OCI-LY7 (cell line): ENCODE measurements at regions not wholly inside any gene's neighbourhood (a gene's known extent, or its start where the extent isn't known, plus 50 kb on each side); places are given as distances from the start of the nearest gene placed in this dataset.

Experiments used
- BruUV-seq: library from RNA; stranded (reverse); fragments of 400-500 nt; replicated peaks from 2 replicates; lab custom pipeline; 2021; lab: Mats Ljungman, UMichigan
- CTCF ChIA-PET: fragments of 300-600 bp; sonication (Branson Sonifier 250); formaldehyde crosslinking; loops from one replicate; lab custom pipeline; 2022; ENCODE audit warnings: antibody characterized with exemption; ENCODE audit not compliant: unreplicated experiment; lab: Charles Lee
- POLR2A ChIA-PET: fragments of 300-600 bp; sonication (Branson Sonifier 250); formaldehyde crosslinking; loops from one replicate; lab custom pipeline; 2022; ENCODE audit warnings: antibody characterized with exemption; lab: Charles Lee
- DNase-seq: peaks from one replicate; pipeline ENCODE4 v3.0.0-alpha.2; 2015; ENCODE audit warnings: low spot score
- H2AFZ ChIP-seq: fragments of 200-600 bp; sonication (generic), shearing (Covaris generic); 2 replicates; pipeline ENCODE4 v1.6.1; 2014; ENCODE audit warnings: mild to moderate bottlenecking, antibody characterized with exemption, low read length, moderate library complexity
- H3K27ac ChIP-seq: fragments of 200-600 bp; sonication (generic); 2 replicates; pipeline ENCODE4 v1.5.1; 2014; ENCODE audit warnings: mixed run types, low read depth, mild to moderate bottlenecking, moderate library complexity, low read length, inconsistent platforms; ENCODE audit not compliant: poor library complexity, severe bottlenecking
- H3K36me3 ChIP-seq: fragments of 200-600 bp; sonication (generic); 2 replicates; pipeline ENCODE4 v1.6.1; 2014; ENCODE audit warnings: mild to moderate bottlenecking, antibody characterized with exemption, low read length, moderate library complexity, mixed read lengths; ENCODE audit not compliant: insufficient read depth
- H3K4me1 ChIP-seq: fragments of 200-600 bp; sonication (generic); 2 replicates; pipeline ENCODE4 v1.5.1; 2014; ENCODE audit warnings: mild to moderate bottlenecking, low read length; ENCODE audit not compliant: insufficient read depth, poor library complexity, severe bottlenecking
- H3K4me2 ChIP-seq: fragments of 200-600 bp; sonication (generic); 2 replicates; pipeline ENCODE4 v1.6.1; 2014; ENCODE audit warnings: mild to moderate bottlenecking, low read length
- H3K4me3 ChIP-seq: fragments of 200-600 bp; sonication (generic); 2 replicates; pipeline ENCODE4 v1.5.1; 2014; ENCODE audit warnings: mild to moderate bottlenecking, low read depth, low read length; ENCODE audit not compliant: poor library complexity, severe bottlenecking
- H3K79me2 ChIP-seq: fragments of 200-600 bp; sonication (generic); 2 replicates; pipeline ENCODE4 v1.6.1; 2016; ENCODE audit warnings: low read depth, mild to moderate bottlenecking, low read length, moderate library complexity, mixed read lengths; ENCODE audit not compliant: insufficient read depth
- H3K9me2 ChIP-seq: fragments of 200-600 bp; sonication (generic); 2 replicates; pipeline ENCODE4 v1.6.1; 2016; ENCODE audit warnings: mild to moderate bottlenecking, low read length, mixed read lengths; ENCODE audit not compliant: insufficient read depth
- H3K9me3 ChIP-seq: fragments of 200-600 bp; sonication (generic); 2 replicates; pipeline ENCODE4 v1.6.1; 2014; ENCODE audit warnings: mild to moderate bottlenecking, mixed run types, low read length, mixed read lengths
- H4K20me1 ChIP-seq: fragments of 200-600 bp; sonication (generic); 2 replicates; pipeline ENCODE4 v1.6.1; 2014; ENCODE audit warnings: mild to moderate bottlenecking, antibody characterized with exemption, low read length, moderate library complexity, mixed read lengths; ENCODE audit not compliant: insufficient read depth
- EZH2phosphoT487 ChIP-seq: fragments of 200-600 bp; sonication (generic); IDR thresholded peaks from 2 replicates; pipeline ENCODE4 v1.6.1; 2018; ENCODE audit warnings: low read depth, borderline replicate concordance, mild to moderate bottlenecking, mixed run types, antibody characterized with exemption, low read length, moderate library complexity, mixed read lengths
- intact Hi-C: fragments of 100-400 bp; cut with micrococcal nuclease; formaldehyde crosslinking; loops from one replicate; pipeline ENCODE4 v1.10.0; 2022; ENCODE audit not compliant: unreplicated experiment
- TF ChIP-seq, protein P1 (sequence below): fragments of 200-600 bp; sonication (generic); conservative IDR thresholded peaks from 2 replicates; pipeline ENCODE4 v1.5.1; 2014; ENCODE audit warnings: mild to moderate bottlenecking, antibody characterized with exemption, low read length, moderate library complexity, mixed read lengths

DNA sequence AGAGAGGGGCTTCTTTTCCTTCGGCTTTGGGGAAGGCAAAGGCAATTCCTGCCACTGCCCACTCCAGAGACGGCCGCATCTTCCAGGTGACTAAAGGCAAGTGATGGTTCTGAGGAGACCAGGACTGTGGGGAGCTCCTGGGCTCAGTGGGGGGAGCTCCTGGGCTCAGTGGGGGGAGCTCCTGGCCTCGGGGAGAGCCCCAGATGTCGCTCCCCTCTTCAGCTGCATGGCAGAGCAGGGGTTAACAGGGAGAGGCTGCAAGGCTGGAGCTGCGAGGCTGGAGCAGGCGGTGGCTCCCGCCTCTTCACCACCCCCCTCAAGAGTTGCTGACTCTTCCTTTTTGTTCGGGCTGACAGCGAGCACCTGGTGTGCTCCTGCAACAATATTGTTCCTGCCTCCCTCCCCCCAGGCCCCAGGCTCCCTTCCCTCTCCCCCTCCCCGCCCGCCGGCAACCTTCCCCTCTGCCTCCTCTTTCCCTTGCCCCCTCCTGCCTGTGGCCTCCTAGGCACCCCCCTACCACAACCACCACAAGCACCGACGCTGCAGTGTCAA lies 56.3 kb upstream of the LBX1 start:
- Histone ChIP-seq H4K20me1 (no peaks in the 10 kb centered on the region), H3K4me3 (no peak overlapping the region), H3K79me2 (no peaks in the 10 kb centered on the region), H3K4me2 (no peak overlapping the region), H3K27ac (no peak overlapping the region), H2AFZ (no peak overlapping the region), H3K9me2 (no peaks in the 10 kb centered on the region), H3K9me3 (no peaks in the 10 kb centered on the region), H3K36me3 (no peaks in the 10 kb centered on the region), H3K4me1 (no peaks in the 10 kb centered on the region)
- DNase-seq = no peak
- intact Hi-C loops = no loop called here
- BruUV-seq = no TSS peak
- ChIA-PET CTCF (no interaction called here), POLR2A (no interaction called here)
- TF ChIP-seq, protein P1, sequence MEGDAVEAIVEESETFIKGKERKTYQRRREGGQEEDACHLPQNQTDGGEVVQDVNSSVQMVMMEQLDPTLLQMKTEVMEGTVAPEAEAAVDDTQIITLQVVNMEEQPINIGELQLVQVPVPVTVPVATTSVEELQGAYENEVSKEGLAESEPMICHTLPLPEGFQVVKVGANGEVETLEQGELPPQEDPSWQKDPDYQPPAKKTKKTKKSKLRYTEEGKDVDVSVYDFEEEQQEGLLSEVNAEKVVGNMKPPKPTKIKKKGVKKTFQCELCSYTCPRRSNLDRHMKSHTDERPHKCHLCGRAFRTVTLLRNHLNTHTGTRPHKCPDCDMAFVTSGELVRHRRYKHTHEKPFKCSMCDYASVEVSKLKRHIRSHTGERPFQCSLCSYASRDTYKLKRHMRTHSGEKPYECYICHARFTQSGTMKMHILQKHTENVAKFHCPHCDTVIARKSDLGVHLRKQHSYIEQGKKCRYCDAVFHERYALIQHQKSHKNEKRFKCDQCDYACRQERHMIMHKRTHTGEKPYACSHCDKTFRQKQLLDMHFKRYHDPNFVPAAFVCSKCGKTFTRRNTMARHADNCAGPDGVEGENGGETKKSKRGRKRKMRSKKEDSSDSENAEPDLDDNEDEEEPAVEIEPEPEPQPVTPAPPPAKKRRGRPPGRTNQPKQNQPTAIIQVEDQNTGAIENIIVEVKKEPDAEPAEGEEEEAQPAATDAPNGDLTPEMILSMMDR = no peak
- TF ChIP-seq EZH2phosphoT487 = no peak

DNA sequence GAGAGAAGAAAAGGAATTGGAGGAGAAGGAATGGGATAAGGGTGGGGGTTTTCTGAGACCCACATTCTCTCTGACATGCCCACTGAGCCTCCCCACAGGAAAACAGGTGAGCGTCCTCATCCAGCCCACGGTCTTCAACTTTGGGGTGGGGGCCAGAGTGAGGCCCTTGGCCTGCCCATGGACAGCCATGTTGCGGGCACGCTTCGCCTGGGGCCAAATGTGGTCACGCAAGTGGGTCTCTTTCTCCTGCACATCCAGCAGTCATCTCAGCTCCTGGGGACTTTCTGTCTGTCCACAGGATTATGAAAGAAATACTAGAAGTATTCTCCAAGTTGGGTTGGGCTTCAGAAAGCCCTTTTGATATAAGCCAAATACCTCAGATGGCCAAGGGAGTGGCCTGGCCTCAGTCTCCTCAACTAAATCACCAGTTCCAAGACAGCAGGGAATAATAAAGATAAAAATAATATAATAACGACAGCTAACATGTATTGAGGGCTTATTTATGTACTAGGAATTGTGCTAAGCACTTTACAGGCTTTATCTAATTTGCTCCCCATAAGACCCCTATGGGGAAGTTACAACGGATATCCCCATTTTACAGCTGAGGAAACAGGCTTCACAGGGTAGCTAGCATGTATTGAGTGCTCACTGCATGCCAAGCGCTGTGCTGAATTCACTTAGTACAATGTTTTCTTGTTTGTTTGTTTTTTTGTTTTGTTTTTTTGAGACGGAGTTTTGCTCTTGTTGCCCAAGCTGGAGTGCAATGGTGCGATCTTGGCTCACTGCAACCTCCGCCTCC lies 57.2 kb upstream of the LBX1 start:
- TF ChIP-seq EZH2phosphoT487 = no peak
- TF ChIP-seq, protein P1 = no peak
- intact Hi-C loops = no loop called here

More for the DNA sequence above, 57.2 kb upstream of the LBX1 start:
- DNase-seq = no peak
- Histone ChIP-seq H3K4me3 (no peak overlapping the region), H2AFZ (no peak overlapping the region), H3K27ac (no peak overlapping the region), H3K79me2 (no peaks in the 10 kb centered on the region), H3K9me2 (no peaks in the 10 kb centered on the region), H3K4me2 (no peak overlapping the region), H3K9me3 (no peaks in the 10 kb centered on the region), H3K36me3 (no peaks in the 10 kb centered on the region), H3K4me1 (no peaks in the 10 kb centered on the region), H4K20me1 (no peaks in the 10 kb centered on the region)
- POLR2A ChIA-PET = no interaction called here
- CTCF ChIA-PET = no interaction called here
- BruUV-seq = no TSS peak
